Bone marrow (tissue), 2 donors: ENCODE measurements at regions not wholly inside any gene's neighbourhood (a gene's known extent, or its start where the extent isn't known, plus 50 kb on each side); places are given as distances from the start of the nearest gene placed in this dataset.

Experiments used
- DNase-seq, 2 donors: peaks; one replicate each; lab custom pipeline; 2025; lab: John Stamatoyannopoulos, UW

GRCh38 chr3:41041462-41041861 lies 157.8 kb upstream of the CTNNB1 start:
- DNase-seq = no peak

DNA sequence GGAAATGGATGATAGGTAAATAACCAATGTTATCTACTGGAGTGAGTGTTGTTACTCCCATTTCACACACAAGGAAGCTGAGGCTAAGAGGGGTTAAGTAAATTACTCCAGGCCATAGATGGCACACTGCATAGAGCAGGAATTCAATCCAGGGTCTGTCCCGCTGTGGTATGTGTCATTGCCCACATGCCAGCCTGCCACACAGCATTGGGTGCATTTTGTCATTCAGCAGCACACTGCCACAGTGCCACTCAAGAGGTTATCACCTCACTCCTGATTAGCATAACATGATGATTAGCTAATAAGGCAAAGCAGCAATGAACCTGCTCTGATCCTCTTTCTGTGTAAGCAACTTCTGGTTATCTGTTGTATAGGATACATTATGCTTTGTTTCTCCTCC lies 157.4 kb upstream of the CTNNB1 start:
- no peak for DNase-seq

DNA sequence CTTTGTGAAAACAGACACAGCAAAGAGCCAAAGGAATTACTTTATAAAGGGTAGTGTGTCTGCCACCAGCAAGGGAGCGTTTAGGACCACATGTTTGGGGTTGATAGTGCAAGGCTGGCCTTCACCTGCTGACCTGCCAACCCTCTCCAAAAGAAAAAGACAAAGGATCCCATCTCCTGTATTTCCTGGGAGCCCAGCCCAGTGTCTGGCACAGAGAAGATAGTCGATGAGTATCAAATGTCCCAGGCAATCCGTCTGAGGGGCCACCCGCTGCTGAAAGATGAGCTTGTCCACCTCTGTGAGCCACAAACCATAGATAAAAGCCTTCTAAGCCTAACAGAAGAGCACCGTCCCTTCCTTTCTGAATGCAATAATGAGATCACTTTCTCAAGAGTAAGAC lies 154.8 kb upstream of the CTNNB1 start:
- DNase-seq = no peak

DNA sequence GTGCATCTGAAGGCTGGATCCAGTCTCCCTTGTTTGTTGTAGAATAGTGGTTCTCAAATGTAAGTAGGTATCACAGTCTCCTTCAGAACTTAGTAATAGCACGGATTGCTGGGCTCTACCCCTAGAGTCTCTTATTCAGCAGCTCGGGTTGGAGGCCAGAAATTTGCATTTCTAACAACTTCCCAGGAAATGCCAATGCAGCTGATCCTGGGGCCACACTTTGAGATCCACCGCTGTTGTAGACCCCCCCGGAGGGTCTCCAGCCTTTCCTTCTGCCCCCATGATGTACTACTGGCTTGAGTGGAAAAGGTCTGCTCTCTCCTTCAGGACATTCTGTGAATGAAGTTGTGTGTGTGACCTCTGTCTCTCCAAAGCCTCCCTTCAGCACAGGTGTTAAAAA lies 153.8 kb upstream of the CTNNB1 start:
- no peak for DNase-seq

DNA sequence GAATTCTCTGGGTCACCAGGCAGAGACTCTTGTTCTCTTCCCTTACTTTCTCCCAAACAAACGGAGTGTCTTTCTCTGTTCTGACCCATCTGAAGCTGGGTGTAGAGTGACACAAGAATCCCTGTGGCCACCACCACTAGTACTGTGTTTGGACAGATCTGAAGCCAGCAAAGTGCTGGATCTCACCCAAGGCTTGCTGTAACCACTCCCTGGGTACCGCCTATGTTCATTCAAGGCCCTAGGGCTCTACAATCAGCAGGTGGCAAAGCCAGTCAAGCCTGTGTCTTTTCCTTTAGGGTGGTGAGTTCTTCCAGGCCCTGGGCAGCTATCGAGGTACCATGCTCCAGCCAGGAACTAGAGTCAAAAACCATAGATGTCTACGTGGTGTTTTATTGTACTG lies 149.2 kb upstream of the CTNNB1 start:
- no peak for DNase-seq

GRCh38 chr3:41053220-41053619 lies 146.1 kb upstream of the CTNNB1 start:
- DNase-seq = no peak

DNA sequence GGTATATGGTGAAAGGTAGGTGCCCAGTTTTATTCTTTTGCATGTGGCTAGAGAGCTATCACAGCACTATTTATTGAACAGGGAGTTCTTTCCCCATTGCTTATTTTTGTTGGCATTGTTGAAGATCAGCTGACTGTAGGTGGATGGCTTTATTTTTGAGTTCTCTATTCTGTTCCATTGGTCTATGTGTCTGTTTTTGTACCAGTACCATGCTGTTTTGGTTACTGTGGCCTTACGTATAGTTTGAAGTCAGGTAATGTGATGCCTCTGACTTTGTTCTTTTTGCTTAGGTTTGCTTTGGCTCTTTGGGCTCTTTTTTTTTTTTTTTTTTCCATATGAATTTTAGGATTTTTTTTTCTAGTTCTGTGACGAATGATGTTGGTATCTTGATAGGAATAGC lies 139.2 kb upstream of the CTNNB1 start:
- no peak for DNase-seq

DNA sequence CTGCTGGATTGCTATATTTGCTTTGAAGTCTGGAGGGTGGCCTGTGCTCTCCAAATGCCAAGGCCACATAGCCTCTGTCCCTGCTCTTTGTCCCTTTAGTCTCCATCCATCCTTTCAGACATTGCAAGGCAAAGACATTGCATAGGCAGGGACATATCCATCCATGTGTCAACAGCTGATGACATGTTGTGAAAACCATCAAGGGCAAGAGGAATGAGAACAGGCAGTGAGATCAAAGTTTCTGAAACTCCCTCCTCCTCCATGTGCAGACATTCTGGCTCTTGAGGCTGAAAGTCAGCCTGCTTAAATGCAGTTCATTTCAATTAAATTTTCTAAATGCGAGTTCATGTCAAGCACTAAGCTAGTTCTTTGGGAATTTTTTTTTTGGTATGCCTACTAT lies 135.2 kb upstream of the CTNNB1 start:
- no peak for DNase-seq

GRCh38 chr3:41064526-41064925 lies 134.8 kb upstream of the CTNNB1 start:
- no peak for DNase-seq

DNA sequence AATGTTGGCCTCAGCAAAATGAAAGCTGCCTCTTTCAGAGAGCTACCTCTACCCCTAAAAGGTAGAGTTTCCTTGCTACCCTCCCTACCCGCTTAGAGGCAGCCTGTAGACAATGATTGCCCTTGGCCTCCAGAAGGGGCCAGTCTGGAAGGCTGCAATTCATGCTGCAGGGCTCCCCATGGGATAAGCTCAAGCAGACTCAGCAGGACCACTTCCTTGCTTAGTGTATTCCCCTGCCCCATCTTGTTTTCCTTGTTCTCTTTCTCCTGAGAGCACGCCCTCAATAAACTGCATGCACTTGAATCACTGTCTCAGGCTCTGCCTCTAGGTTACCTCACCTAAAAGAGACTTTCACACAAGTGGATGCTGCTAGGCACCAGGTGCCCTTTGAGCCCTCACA lies 134.0 kb upstream of the CTNNB1 start:
- no peak for DNase-seq

- DNase-seq = no peak
Measured at GRCh38 chr3:41073190-41073589, 126.1 kb upstream of the CTNNB1 start.

GRCh38 chr3:41075975-41076374 lies 123.3 kb upstream of the CTNNB1 start:
- DNase-seq = no peak

DNA sequence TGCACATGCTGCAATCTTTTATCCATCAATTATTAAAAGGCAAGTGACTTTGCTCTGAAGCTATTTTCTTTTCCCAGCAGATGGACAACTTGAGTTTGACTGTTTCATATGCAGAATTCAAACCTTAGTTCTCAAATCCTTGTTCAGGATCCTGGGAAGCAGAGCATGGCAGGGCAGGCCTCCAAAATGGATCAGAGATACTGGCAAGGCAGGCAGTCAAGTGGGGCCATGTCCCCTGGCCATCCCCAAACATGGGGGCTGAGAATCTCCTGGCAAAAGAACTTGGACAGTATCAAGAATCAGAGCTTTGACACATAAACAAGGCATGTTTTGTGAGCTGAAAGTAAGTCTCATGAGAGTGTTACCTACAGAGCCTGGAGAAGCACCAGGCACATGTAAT lies 122.9 kb upstream of the CTNNB1 start:
- no peak for DNase-seq

DNA sequence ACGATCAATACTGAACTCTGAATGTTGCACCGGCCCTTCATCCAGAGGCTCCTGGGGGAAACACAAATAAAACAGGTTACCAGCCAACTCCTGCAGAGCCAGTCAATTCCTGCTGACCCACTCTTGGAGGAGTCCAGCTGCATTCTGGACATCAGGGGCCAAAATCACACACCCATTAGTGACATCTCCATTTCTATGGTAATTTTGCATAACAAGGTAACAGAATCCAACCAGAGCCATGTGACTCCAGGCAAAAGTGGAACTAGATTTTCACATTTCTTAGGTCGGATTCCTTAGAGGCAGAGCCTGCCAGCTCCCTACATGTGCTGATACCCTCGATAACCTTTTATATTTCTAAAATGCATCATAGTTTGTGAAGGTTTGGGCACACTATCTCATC lies 119.2 kb upstream of the CTNNB1 start:
- no peak for DNase-seq

GRCh38 chr3:41088882-41089281 lies 110.4 kb upstream of the CTNNB1 start:
- DNase-seq = no peak

DNA sequence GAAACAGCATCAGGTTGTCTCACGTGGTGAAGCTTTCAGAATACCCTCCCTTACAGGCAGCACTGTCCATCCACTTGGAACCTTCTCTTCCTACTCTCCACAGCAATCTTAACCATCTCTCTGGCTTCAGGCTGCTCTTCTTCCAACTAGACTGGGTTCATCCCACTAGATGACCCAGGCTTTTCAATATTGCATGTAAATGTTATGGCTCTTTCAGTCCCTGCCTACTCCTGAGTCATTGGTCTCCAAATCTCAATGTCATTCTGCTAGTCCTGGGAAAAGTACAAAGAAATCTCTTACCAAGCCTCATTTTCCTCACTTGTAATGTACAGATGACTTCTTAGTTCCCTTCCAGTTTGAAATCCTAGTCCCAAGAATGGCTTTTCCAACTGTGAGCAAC lies 109.7 kb upstream of the CTNNB1 start:
- no peak for DNase-seq

- DNase-seq = no peak
Measured at GRCh38 chr3:41092844-41093243, 106.5 kb upstream of the CTNNB1 start.

DNA sequence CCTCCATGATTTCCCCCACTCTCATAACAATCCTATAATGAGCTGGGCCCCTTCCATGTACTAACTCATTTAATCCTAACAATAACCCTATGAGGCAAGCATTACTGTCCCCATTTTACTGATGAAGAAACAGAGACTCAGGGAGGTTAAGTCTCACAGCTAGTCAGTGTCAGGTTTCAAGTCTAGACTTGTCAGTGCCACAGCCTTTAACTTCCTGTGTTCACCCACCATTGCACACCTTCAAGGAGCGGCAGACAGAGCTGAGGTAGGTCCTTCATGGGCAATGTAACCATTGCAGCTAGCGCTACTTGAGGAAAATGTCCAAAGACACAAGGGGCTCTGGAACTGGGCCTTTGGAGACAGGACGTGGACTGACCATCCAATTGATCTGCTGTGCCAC lies 105.8 kb upstream of the CTNNB1 start:
- DNase-seq = no peak

DNA sequence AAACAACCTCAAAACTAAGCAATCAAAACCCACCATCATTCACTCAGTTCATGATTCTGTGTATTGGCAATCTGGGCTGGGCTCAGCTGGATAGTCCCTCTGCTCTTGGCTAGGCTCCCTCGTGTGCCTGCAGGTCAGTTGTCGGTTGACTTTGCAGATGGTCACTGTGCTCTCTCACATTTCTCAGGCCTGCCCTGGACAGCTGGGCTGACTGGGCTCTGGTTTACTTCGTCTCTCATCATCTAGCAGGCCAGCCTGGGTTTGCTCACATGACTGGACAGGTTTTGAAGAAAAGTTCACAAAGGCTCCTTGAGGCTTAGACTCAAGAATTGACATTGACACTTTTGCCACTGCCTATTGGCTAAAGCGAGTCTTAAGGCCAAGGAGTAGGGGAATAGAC lies 105.0 kb upstream of the CTNNB1 start:
- no peak for DNase-seq

DNA sequence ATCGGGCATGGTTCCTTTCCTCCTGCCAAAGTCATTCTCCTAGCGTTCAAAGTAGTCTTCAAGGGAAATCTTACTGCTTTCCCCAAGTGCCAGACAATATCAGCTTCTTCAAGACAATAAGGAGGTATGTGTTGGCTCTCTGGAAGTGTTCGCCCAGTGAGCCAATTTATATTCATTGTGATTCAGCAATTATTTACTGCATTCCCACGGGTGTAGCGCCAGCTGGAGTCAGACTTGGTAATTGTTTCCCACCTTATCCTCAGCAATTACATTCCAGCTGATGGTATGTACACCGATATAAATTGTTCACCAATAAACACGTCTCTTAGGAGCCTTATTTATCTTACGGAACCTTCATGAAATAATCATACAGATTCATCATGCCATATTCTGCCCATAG lies 103.6 kb upstream of the CTNNB1 start:
- no peak for DNase-seq

GRCh38 chr3:41097896-41098496 lies 101.3 kb upstream of the CTNNB1 start:
- DNase-seq = no peak

DNA sequence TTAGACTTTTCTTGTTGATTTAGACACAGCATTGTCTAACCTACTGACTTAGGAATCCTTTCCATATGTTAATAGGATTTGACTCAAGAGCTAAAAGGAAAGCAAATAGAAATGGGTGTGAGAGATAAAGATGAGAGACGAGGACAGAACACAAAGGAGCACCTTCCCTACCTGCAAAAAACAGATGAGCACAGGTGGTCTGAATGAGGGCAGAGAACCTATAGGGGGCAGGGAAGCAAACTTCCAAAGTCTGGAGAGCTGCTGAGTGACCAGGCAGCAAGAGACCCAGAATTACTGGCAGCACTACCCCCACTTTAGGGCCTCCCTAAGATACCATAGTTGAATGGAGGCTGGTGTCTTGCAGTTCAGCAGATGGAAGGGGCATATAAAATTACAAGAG lies 98.1 kb upstream of the CTNNB1 start:
- no peak for DNase-seq

DNA sequence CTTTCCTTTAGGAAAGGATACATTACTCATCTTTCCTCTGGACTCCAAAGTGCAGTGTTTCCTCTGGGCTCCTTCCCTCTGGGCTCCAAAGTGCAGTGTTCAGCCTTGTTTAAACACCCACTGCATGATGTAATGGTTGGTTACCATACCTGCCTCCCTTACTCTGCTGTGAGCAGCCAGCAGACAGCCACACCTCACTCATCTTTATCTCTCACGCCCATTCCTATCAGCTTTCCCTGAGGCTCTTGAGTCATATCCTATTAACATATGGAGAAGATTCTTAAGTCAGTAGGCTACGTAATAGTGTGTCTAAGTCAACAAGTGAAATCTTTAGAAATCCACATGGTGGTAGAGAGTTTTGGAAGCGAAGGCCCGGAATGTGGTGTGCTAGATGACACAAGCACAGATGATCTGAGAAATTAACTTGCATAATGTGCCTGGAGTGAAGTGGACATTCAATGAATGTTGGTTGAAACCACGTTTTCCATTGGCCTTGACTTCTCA lies 97.2 kb upstream of the CTNNB1 start:
- no peak for DNase-seq

DNA sequence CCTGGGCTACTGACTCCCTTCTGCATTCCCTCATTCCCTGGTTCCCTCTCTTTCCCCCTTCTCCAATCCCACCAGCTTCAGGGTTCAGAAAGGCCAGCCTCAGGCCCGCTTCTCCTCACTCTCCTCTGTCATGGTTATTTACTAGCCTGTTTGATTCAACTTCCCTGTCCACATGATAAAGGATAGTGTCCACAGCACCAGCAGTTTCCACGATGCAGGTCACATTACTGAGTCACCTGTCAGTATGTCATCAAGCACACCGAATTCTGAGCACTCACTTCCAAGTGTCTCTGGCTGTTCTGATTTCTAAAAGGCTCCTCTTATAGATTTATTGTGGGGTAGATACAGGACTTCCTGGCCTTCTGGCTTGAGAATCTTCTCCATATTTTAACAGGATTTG lies 96.6 kb upstream of the CTNNB1 start:
- DNase-seq = no peak

DNA sequence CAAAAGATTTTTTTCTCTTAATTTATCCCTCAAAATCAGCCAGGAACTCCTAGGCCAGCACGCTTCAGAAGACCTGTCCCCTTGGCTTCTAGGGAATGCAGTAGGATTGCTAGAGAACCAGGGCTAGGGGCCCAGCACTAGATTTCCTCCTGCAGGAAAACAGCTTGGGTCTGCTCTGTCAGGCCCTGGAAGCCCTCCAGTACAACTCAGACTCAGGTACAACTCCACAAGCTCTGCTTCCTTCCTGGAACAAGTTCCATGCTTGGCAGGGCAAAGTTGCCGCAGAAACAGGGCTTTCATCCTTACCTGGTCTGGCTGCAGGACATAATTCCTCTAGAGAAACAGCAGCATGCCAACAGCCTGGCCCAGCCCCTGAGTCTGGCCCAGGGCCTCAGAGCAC lies 96.1 kb upstream of the CTNNB1 start:
- no peak for DNase-seq
